Vagina (tissue), 2 donors: ENCODE measurements at regions not wholly inside any gene's neighbourhood (a gene's known extent, or its start where the extent isn't known, plus 50 kb on each side); places are given as distances from the start of the nearest gene placed in this dataset.

Source experiments
- CTCF ChIP-seq, 3 experiments: fragments of 450-650 bp in 2 of 3; fragments of 200-600 bp in 1 of 3; sonication (generic) in 1 of 3; IDR thresholded peaks; one replicate each; pipeline ENCODE4 v1.5.1; 2017 to 2019; ENCODE audit warnings: antibody characterized with exemption in 3 of 3, mild to moderate bottlenecking in 2 of 3, moderate library complexity in 2 of 3
- POLR2A ChIP-seq, 2 donors: fragments of 450-650 bp; IDR thresholded peaks; one replicate each; pipeline ENCODE4 v1.6.1; 2017; ENCODE audit warnings: antibody characterized with exemption in 2 of 2, mild to moderate bottlenecking in 2 of 2, moderate library complexity in 2 of 2

DNA sequence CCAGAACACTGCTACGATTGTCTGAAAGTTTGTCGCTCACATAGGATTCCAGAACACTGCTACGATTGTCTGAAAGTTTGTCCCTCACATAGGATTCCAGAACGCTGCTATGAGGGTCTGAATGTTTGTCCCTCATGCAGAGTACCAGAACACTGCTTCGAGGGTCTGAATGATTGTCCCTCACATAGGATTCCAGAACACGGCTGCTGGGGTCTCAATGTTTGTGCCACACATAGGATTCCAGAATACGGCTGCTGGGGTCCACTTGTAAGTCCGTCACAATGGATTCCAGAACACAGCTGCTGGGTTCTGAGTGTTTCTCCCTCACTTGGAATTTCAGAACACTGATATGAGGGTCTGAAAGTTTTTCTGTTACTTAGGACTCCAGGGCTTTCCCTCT lies 203.3 kb downstream of the FOXD4L6 start:
- TF ChIP-seq CTCF (IDR thresholded peaks at IDR 0.05) (no peak), POLR2A (IDR thresholded peaks at IDR 0.05) (no peak)
